Activated naive CD4-positive, alpha-beta T cell (primary cell): ENCODE measurements at regions not wholly inside any gene's neighbourhood (a gene's known extent, or its start where the extent isn't known, plus 50 kb on each side); places are given as distances from the start of the nearest gene placed in this dataset.
"Not testable (repeated sequence)": the region's sequence is repeated elsewhere in the genome, so short reads cannot be mapped to it uniquely, and the experiment has no call there.

ENCODE experiments used
- DNase-seq, 4 experiments: peaks; one replicate each; lab custom pipeline; 2025; lab: John Stamatoyannopoulos, UW

DNA sequence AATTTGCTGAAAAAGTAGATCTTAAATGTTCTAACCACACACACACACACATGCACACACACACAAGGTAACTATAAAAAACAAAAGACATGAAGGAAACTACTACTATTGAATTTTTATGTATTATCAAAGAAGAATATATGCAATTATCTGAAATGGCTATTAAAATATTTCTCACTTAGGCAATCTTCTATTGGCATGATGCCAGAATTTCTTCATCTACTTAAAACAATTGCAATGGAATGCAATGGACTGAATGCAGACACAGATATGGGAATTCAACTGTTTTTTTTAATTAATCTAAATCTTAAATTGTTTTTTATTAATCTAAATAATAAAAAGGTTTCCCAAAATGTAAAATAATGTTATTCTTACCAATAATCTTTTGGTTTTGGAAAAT is 152.6 kb upstream of the SMLR1 start:
- no peak for DNase-seq

DNA sequence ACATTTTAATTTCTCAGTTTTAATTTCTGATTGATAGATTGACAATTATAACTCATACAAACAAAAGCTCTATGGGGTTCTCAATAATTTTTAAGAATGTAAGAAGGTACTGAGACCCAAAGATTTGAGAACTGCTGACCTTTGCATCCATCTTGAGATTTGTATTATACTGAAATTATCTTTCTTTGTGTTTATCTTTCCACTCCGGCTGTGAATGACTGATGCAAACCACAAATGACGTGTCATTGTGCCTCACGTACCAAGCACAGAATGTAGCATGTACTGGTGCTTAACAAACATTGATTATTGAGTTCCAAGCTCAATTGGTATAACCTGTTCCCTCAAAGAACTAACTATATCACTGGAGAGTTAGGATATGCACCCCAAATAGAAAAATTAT is 152.1 kb upstream of the SMLR1 start:
- no peak for DNase-seq

DNA sequence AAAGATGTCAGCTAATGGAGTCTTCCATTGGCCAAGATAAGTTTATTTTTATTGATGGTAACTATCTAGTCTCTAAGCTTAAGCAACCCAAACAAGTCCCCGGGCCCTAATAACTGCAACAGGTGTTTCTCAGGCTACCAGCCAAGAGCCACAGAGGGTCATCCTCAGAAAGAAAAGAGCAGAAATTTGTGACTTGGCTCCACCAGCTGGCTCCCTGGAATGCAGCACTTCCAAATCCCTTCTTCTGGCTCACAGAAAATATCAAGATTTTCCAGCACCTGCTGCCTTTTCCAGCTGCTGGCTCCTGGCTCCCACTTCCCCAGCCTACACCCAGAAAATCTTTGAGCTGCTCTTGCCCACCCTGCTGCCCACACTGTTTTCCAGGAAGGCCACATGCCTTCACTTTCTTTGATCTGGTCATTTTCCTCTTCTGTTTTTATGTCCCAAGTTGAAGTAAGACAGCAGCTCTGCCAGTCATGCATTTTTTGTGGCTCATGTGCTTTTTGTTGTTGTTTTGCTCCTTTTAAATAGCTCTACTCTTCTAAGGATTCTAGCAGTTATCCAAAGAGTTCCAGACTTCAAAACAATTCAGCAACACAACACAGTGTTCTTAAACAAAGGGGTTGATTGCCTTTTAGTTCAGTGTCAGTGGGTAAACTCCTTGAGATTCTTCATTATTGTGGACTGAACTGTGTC is 151.0 kb upstream of the SMLR1 start:
- DNase-seq = no peak

DNA sequence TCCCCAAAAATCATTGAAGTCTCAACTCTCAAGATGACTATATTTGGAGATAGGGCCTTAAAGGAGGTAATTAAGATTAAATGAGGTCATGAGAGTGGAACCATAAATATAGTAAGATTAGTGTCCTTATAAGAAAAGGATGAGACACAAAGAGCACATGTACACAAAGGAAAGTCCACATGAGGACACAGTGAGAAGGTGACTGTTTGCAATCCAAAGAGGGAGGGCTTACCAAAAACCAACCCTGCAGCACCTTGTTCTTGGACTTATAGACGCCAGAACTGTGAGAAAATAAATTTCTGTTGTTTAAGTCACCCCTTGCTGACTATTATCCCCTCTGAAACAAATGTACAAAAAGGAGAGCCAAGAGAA is 150.4 kb upstream of the SMLR1 start:
- no peak for DNase-seq

DNA sequence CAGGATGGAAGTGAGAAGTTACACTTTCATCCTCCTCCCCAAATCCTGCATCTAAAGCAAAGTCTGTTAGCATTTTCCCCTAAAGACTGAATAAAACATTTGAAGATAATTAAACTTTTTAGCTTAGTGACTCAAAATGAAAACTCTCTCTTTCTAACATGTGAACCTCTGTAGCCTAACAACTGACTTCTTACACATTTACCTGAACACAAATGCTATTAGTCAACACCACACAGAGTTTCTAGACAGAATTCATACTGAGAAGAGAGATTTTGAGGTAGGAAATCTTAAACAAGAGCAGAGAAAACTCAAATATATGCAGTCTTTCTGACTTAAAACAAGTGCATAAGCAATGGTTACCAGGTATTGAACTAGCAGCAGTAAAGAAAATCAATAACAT is 149.9 kb upstream of the SMLR1 start:
- no peak for DNase-seq

DNA sequence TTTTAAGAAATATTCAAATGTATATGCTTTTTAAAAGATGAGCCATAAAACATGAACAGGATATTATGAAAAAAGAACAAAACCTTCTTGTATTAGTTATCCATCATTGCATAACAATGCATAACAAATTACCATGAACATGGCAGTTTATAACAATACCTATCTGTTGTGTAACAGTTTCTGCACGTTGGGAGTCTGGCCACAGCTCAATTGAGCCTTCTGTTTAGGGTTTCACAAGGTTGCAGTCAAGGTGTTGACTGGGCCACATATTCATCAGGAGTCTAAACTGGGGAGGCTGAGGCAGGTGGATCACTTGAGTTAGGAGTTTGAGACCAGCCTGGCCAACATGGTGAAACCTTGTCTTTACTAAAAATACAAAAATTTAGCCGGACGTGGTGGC is 149.4 kb upstream of the SMLR1 start:
- no peak for DNase-seq

DNA sequence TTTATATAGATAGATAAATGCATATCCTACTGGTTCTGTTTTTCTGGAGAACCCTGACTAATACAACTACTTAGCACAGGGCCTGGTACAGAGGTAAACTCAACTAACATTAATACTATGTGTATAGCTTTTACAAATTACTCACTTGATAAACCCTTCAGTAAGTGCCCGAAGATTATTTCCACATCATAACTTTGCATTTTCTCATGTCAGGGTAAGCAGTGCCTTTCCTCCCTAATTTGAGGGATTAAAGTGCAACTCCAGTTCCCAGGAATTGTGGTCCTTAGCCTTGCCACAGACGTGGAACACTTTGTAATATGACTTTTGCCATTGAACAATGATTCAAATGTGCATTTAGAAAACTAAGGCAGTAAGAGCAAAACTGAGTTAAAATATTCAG is 147.5 kb upstream of the SMLR1 start:
- no peak for DNase-seq

DNA sequence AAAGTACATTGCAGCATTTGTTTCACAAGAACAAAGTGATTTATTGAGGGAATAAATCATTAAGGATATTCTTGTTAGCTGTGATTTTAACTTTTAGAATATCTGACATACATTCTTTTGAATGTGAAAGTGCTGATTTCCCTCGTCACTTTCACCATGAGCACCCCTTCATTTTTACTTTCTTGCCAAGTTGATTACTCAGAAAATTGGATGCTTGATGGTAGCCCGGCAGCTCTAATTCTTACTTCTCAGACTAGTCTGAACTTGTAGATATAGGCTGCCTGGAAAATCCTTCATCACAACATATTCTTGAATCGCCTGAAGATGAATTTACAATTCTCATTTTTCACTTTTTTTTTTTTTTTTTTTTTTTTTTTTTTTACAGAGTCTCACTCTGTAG is 147.1 kb upstream of the SMLR1 start:
- no peak for DNase-seq

DNA sequence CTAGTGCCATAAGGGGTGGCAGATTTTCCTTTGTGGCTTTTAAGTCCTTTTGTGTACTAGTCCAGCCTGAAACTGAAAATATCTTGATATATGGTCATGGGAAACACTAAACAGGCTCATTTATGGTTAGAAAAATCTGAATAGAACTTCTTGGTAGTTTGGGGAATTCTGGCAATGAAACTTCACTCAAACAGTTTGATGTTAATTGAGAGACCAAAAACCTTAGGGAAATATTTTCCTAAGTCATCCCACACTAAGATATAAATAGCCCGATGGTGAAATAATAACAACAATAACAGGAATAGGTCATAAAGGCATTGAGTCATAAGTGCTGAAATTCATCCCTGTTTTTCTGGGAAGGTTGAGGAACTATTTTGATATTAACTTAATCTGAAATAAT is 146.2 kb upstream of the SMLR1 start:
- DNase-seq = no peak

DNA sequence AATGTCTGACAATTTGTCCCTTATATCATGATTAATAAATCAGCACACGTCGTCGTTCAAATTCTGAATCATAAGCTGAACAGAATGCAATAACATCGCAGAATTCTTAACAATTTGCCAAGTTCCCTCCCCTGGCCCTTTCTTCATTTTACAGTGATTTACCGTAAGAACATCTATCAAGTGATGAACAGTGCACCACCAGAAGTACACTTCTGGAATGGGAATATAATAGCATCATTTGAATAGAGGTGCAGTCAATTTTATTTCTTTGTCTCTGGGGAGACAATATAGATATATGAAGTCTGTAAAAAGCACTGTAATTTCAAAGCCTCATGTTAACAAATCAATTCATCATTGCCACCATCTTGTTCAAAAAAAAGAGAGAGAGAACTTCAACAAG is 145.1 kb upstream of the SMLR1 start:
- no peak for DNase-seq

DNA sequence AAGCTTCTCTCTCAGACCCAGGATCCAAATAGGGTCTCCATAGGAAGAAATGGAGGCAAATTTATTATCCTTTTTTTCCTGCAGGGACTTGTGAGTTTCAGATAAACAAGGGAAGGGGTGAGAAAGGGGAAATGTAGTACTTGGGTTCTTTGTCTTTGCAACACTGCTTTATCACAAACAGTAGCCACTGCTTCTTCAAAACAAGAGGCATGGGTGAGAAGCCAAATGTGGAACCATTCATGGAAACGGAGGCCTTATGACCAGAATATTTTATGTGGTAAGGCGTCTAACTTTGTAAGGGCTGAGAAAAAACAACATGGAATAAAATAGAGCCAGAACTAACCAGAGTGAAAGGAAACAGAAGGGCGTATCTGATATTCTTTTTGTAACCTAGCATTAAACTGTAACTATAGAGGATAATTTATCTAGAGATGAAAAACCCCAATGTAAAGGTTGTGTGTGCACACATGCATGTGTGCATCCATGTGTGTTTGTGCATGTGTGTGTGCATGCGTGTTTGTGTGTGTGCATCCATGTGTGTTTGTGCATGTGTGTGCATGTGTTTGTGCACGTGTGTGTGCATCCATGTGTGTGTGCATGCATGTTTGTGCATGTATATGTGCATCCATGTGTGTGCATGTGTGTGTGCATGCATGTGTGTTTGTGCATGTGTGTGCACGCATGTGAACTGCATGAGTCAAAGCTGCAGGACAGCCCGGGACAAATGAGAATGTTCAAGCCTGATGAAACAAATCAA is 143.3 kb upstream of the SMLR1 start:
- DNase-seq = no peak

DNA sequence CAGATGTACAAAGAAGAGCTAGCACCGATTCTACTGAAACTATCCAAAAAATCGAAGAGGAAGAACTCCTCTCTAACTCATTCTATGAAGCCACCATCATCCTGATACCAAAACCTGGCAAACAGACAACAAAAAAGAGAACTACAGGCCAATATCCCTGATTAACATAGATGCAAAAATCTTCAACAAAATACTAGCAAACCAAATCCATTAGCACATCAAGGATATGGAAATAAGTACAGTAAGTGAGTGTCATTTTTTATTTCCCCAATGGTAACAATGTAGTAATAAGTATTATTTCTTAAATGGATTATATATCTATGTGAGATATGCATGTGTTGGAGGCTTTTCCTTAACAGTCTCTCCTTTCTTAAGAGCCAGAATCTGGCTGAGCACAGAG is 134.5 kb upstream of the SMLR1 start:
- DNase-seq = no peak

DNA sequence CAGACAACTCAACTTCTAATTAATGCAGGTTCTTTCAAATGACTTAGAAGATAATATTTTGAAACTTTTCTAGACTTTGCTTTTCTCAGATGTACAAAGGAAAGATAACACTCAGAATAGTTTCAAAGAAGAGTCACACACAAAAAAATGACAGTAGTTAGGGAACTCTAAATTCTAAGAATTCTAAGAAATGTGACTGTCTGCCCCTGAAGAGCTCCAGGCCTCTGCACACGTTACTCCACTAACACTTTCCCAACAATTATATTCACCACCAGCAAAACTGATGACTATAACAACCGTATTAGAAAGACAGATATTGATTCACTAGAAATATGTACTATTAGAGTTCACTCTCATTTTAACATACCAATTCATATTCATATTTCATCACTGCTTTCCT is 133.3 kb upstream of the SMLR1 start:
- no peak for DNase-seq

DNA sequence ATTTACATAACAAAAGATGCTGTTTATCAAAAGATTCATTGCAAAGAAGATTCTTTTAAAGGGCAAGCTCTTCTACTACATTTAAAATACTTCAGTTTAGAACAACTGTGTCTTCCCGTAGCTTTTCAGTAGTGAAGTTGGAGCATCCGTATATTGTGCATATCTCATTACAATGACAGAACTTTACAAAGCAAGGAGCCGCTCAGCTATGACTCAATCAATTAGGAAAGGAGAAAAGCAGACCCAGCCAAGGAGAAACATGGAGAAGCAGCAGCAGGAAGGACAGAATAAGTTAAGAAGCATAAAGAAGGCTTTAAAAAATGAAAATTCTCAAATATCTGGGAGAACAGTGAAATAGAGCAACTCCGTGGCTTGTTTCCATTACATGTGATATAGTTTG is 132.6 kb upstream of the SMLR1 start:
- no peak for DNase-seq

DNA sequence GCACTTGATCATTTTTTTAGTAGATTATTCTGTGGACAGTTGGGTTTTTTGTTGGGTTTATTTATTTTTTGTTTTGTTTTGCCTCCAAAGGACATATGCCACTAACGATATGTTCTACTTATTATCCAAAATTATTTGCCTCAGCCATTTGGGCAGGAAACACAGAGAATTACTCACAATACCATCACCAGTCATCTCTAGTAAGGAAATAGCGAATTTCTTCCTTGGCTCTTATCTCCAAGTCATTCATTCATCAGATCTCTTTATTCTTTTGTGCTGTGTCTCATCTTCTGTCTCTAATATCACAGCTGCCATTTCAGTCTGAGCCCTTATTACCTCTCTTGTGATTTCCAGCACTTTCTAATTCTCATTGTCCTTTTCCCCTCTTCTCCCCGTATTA is 130.4 kb upstream of the SMLR1 start:
- no peak for DNase-seq

DNA sequence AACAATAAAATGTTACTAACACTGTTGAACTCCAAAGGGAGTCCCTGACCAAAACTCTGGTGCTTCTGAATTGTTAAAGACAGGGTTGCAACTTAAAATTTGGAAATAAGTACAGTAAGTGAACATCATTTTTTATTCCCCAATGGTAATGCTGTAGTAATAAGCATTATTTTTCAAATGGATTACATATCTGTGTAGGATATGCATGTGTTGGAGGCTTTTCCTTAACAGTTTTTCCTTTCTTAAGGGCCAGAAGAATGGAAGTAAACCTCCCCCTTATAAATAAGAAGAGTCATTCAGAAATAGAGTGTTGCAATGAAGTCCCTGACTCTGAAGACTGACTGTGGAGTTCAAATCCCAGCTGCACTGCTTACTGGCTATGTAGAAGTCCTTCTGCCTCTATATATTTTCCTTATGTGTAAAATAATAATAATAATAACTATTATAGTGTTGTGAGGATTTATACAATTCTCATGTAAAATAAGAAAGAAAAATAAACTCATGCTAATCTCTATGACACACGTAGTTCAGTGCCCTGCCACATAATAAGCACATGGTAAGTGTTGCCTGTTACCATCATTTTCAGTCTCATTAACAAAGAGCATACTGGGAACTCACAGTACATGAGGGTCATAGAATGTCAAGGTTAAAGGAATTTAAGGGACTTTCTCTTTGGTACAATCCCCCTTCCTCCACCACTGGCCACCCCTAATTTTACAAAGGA is 129.8 kb upstream of the SMLR1 start:
- DNase-seq = no peak

DNA sequence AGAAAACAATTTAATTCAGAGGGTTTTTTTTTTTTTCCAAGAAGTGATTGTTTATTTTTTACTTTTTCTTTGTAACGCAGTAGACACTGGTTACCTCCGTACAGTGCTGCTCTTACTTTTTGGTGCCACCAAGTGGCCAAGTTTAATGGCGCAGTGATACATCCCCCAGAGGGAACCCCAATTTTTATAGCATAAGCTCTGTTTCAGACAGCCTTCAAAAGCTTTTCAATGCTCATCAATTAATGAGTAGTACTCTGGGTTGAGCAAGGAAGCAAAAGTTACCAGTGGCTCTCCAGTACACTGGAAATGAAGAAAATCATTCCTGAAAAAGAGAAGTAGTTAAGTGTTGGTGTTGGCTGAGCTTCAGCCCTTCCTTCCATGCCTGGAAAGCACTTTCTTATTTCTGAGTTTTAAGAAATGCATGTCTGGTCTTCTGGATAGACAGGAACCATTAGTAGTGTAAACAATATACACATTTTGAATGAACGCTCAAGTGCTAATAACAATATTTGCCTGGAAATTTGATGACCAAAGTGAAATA is 129.1 kb upstream of the SMLR1 start:
- DNase-seq = peak in 2 of 4 experiments; percentile 5 to 22

DNA sequence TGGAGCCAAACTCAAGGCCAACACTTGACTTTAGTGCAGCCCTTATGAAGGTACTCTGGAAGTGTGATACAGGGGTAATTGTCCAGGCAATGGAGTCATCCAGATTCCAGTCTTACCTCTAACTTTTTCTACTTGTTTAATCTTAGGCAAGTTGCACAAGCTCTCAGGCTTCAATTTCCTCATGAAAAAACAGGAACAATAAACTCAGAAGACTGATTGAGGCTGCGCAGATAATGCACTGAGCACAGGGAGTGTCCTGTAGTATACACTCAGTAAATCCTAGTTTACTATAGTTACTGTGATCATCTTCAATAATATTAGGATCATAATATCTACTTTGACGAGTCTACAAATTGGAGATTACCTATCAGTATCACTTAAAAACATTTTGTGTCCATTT is 127.5 kb upstream of the SMLR1 start:
- DNase-seq = no peak

DNA sequence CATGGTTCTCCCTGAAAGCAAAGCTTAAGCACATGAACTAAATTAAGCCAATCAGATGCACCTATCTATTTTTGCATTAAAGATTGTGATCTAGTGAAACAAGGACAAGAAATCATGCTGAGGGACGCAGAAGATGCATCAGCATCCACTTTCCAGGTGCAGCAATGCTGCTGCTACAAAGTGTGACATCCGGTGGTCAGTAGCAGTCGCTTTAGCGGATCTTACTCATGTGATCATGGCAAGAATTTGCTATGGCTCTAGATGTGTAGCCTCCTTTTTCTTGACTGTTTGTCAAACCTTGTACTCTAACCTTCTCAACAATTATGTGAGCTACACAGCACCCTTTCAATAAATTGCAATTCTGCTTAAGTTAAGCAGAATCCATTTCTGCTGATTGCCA is 126.8 kb upstream of the SMLR1 start:
- DNase-seq = no peak

DNA sequence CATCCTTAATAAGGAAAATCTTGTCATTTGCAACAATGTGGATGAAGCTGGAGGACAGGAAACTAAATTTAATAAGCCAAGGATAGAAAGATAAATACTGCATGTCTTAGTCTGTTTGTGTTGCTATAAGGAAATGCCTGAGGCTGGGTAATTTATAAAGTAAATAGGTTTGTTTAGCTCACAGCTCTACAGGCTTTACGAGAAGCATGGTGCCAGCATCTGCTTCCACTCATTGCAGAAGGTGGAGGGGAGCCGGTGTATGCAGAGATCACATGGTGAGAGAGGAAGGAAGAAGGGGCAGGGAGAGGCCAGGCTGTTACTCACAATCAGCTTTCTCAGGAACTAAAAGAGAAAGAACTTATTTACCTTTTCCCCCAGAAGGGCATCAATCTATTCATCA is 118.9 kb upstream of the SMLR1 start:
- DNase-seq = no peak

DNA sequence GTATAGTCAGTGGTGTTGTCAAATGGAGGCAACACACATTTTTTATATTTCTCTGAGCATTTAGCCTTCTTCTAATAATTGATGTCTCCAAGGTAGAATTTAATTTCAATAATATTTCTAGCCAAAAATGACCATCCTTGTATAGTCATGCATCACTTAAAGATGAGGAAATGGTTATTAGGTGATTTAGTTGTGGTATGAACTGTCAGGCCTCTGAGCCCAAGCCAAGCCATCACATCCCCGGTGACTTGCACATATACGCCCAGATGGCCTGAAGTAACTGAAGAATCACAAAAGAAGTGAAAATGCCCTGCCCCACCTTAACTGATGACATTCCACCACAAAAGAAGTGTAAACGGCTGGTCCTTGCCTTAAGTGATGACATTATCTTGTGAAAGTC is 115.6 kb upstream of the SMLR1 start:
- not testable (repeated sequence) for DNase-seq

DNA sequence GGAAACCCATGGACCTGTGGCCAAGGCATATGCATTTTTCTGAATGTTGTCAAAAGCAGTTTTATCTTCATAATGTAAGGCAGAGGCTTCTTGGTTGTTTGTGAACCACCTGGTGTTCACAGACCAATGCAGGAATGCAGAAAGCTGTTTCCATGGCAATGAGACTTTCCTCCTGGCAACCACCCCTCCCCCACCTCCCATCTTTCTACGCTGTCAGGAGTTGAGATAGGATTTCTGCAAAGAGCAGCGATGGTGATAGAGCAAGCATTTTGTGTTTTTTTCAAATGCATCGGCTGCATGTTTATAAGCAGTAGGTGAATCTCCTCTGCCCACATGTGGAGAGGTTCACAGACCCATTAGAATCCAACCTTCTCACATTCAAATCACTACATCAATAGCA is 114.1 kb upstream of the SMLR1 start:
- no peak for DNase-seq

DNA sequence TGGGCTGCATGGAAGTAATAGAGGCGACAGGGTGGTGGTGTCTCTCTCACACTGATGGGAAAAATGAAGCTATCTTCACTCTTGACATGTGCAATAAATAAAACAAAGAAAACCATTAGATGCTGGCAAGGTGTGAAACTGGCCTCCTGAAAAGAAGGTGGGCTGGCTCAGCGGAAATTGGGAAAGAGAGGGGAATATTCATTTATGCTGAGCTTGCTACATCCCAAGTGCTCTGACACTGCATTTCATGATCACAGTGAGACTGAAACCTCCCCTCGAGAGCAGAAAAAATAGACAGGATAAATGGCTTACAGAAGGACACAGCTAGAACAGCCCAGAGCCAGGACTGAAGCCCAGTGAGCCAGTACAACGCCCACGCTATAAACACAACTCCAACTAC is 112.1 kb upstream of the SMLR1 start:
- no peak for DNase-seq
